BJ (cell line): ENCODE measurements at regions not wholly inside any gene's neighbourhood (a gene's known extent, or its start where the extent isn't known, plus 50 kb on each side); places are given as distances from the start of the nearest gene placed in this dataset.

Experiments
- CTCF ChIA-PET: fragments of 350-600 bp; formaldehyde crosslinking; extraction: SDS; loops from one replicate; lab custom pipeline; 2021; ENCODE audit warnings: antibody characterized with exemption, inconsistent platforms; lab: Yijun Ruan, JAX
- POLR2A ChIA-PET: fragments of 300-600 bp; sonication (Branson Sonifier 250); formaldehyde crosslinking; extraction: SDS; loops from one replicate; lab custom pipeline; 2021; ENCODE audit warnings: antibody characterized with exemption; lab: Charles Lee
- DNase-seq: peaks from one replicate; pipeline ENCODE4 v3.0.0-alpha.2; 2011; ENCODE audit warnings: low read depth
- H3K27me3 ChIP-seq: 2 replicates; pipeline ENCODE4 v1.6.0; 2011; ENCODE audit warnings: low read length; ENCODE audit not compliant: control insufficient read depth, insufficient read depth
- H3K36me3 ChIP-seq: 2 replicates; pipeline ENCODE4 v1.5.1; 2011; ENCODE audit warnings: low read length; ENCODE audit not compliant: control insufficient read depth, insufficient read depth
- H3K4me3 ChIP-seq: 2 replicates; pipeline ENCODE4 v1.5.1; 2011; ENCODE audit warnings: low read depth, mild to moderate bottlenecking, control low read depth, low read length
- CTCF ChIP-seq: IDR thresholded peaks from 2 replicates; pipeline ENCODE4 v1.5.1; 2011; ENCODE audit warnings: low read depth, mild to moderate bottlenecking, control low read depth, inconsistent platforms, low read length, moderate library complexity; ENCODE audit not compliant: insufficient read depth

GRCh38 chr1:82927753-82928152 lies 1071.2 kb downstream of the TTLL7 start:
- CTCF ChIA-PET = no interaction called here
- Histone ChIP-seq H3K27me3 (no peaks in the 10 kb centered on the region; the same call in 1 of the 2 replicates), H3K36me3 (no peaks in the 10 kb centered on the region), H3K4me3 (no peak overlapping the region)
- POLR2A ChIA-PET = no interaction called here
- no peak for TF ChIP-seq CTCF
- DNase-seq = no peak

- no peak overlapping the region for H3K4me3 ChIP-seq
- ChIA-PET POLR2A (no interaction called here), CTCF (no interaction called here)
- H3K36me3 ChIP-seq = no peaks in the 10 kb centered on the region
- H3K27me3 ChIP-seq = no peaks in the 10 kb centered on the region
- TF ChIP-seq CTCF = no peak
- no peak for DNase-seq
Observed at GRCh38 chr1:82924666-82925065, 1074.3 kb downstream of the TTLL7 start.

GRCh38 chr1:82923931-82924330 lies 1075.0 kb downstream of the TTLL7 start:
- DNase-seq = no peak
- CTCF ChIA-PET = no interaction called here
- POLR2A ChIA-PET = no interaction called here

GRCh38 chr1:82921759-82922158 lies 1077.2 kb downstream of the TTLL7 start:
- no peaks in the 10 kb centered on the region for H3K36me3 ChIP-seq
- H3K27me3 ChIP-seq = no peaks in the 10 kb centered on the region
- no peak overlapping the region for H3K4me3 ChIP-seq
- TF ChIP-seq CTCF = no peak
- no peak for DNase-seq
- CTCF ChIA-PET = interaction anchor here (0.9 kb wide), 1 partner anchor 12 kb away, joined by 3 read pairs; no protein-coding TSS in a partner anchor
- POLR2A ChIA-PET = no interaction called here

More at GRCh38 chr1:82923931-82924330, 1075.0 kb downstream of the TTLL7 start:
- H3K27me3 ChIP-seq = no peaks in the 10 kb centered on the region
- TF ChIP-seq CTCF = no peak
- no peak overlapping the region for H3K4me3 ChIP-seq
- H3K36me3 ChIP-seq = no peaks in the 10 kb centered on the region

GRCh38 chr1:82920418-82921248 lies 1078.3 kb downstream of the TTLL7 start:
- H3K4me3 ChIP-seq = no peak overlapping the region
- ChIA-PET CTCF (interaction anchor here (0.9 kb wide), 1 partner anchor 14 kb away, joined by 3 read pairs; no protein-coding TSS in a partner anchor), POLR2A (interaction anchor here (0.5 kb wide), 1 partner anchor 8 kb away, joined by 3 read pairs; no protein-coding TSS in a partner anchor)
- DNase-seq = no peak
- no peaks in the 10 kb centered on the region for H3K27me3 ChIP-seq
- no peak for TF ChIP-seq CTCF
- no peaks in the 10 kb centered on the region for H3K36me3 ChIP-seq
